ENCODE measurements at regions not wholly inside any gene's neighbourhood (a gene's known extent, or its start where the extent isn't known, plus 50 kb on each side); places are given as distances from the start of the nearest gene placed in this dataset.

- TF ChIP-seq POLR2AphosphoS5 (IDR thresholded peaks at IDR 0.05; ENCODE audit: low read depth, low read length) (no peak), CTCF (IDR thresholded peaks at IDR 0.05) (no peak), REST (IDR thresholded peaks at IDR 0.05; ENCODE audit: insufficient read depth in 1 of 2, low read depth in 2 of 2, low read length in 1 of 2) (no peak)
Observed at GRCh38 chr3:71998995-71999673, 214.2 kb upstream of the PROK2 start.
